Activated effector memory CD4-positive, alpha-beta T cell treated with Interleukin-2 at 50 U/mL for 16 hours (primary cell): ENCODE measurements at regions not wholly inside any gene's neighbourhood (a gene's known extent, or its start where the extent isn't known, plus 50 kb on each side); places are given as distances from the start of the nearest gene placed in this dataset.
"Not testable (repeated sequence)": the region's sequence is repeated elsewhere in the genome, so short reads cannot be mapped to it uniquely, and the experiment has no call there.

Source experiments
- DNase-seq: peaks from one replicate; pipeline ENCODE4 v3.0.0-alpha.2; 2020

DNA sequence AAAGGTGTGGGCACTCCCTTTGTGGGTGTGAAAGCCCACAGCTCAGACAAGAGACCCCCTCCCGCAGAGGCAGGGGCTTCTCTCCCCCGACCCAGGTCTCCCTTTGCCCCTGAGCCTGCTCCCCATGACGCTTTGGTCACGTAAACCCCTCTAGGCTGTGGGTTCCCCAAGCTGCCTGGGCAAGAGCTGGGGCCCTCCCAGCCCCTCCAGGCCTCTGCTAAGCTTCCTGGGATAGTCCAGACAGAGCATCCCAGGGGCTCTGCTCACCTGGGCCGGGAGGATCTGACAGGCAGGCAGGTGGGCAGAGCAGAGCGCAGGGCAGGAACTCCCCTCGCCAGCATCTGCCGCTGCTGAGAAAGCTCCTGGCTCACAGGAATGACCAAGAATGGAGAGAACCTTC is 177.3 kb downstream of the BANP start:
- no peak for DNase-seq

GRCh38 chr16:88129133-88129532 is 177.9 kb downstream of the BANP start:
- DNase-seq, result not testable (repeated sequence)

DNA sequence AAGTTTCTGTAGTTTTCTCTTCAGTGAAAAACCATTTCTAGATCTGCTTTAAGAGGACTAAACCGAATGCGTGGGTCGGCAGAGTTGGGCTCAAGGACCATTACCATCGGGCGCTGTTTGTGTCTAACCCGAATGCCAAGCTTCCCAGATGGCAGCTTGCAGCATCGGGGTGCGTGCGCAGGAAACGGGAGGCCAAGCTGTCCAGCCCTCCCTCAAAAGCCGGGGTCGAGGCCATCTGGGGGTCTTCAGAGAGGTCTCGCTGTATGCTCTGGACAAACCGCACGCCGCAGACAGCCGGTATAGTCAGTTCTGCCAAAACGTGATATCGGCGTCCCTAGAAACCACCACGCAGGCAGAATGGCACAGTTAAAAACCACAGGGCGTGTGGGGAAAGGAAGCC is 178.8 kb downstream of the BANP start:
- DNase-seq, result no peak

DNA sequence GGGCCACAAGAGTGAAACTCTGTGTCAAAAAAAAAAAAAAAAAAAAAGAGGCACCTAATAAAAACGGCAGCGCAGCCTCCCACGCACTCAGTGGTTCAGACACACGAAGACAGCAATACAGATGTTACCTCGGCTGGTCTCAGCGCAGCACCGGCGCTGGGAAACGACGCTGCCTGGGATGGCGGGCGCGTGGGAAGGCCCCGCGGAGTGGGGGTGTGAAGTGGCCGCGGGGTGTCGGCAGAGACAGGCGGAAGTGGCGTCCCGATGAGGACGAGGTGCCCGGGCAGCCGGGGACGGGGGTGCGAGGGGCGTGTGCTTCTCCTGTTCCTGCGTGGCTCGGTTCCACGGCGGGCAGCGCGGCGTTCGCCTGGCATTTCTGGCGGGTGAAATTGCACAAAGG is 179.4 kb downstream of the BANP start:
- no peak for DNase-seq

DNA sequence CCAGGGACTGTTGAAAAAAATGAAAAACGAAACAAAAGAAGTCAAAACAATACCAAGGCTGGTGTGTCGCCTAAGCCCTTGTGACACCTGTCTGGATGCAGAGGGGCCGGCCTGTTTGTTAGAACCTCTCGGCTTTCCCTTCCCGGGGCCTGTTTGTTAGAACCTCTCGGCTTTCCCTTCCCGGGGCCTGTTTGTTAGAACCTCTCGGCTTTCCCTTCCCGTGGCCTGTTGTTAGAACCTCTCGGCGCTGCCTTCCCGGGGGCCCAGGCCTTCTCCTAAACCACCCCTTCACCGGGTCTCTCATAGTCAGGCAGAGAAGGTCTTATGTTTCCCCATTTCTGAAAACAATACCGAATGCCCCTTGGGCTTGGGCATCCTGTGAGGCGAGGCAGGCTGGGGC is 180.0 kb downstream of the BANP start:
- no peak for DNase-seq

DNA sequence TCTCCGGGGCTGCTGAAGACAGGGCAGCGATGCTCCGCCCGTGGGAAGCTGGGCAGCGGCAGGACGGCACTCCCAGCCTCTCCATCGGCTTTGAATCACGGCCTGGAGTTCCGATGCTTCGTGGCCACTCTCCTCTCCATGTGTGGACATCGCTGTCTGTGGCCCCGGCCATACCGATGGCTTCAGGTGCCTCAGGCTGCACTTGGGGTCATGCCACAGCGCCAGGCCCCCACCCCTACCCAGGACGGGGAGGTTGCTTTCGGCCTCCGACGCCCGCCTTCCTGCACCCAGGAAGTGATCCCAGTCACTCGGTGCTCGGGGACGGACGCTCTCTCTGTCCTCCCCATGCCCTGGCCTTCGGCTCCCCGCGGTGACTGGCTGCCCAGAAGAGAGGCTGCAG is 180.7 kb downstream of the BANP start:
- DNase-seq, result no peak

DNA sequence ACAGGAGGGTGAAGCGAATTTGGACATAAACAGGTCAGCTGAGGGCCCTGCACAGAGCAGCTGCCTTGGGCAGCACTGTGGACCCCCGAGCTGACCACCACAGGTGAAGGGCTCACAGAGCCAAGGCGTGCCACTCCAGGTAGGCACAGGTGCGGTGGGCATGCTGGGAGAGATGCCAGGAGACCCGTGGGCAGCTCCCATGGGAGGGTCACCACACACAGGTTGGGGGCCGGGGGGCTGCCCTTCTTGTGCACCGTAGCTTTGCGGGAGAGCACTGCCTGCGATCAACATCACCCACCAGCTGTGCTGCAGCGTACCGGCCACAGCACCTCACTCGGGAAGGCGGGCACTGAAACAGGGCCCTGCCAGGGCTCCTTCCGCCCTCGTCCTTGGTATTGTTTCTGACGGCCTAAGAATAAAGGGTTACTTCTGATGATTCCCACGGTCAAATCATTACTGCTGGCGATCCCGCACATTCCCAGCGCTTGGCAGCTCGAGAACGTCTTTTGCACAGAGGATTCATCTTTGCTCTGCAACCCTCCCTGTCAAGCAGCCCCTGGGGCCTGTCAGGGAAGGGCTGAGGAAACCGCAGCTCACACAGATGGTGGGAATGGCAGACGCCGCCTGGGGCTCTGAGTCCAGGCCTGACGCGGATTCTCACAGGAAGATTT is 181.7 kb downstream of the BANP start:
- DNase-seq, result no peak

DNA sequence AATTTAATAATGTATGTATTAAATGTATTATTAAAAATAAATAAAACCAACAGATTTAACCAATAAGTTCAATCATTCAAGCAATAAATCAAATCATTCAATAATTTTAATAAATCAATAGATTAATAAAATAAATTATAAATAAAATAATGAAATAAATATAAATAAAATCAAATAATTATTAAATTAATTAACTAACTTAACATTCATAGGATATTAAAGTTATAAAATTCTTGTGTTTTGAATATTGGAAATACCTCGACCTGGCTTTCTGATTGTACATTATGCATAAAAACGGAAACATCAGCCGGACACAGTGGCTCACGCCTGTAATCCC is 182.2 kb downstream of the BANP start:
- no peak for DNase-seq

DNA sequence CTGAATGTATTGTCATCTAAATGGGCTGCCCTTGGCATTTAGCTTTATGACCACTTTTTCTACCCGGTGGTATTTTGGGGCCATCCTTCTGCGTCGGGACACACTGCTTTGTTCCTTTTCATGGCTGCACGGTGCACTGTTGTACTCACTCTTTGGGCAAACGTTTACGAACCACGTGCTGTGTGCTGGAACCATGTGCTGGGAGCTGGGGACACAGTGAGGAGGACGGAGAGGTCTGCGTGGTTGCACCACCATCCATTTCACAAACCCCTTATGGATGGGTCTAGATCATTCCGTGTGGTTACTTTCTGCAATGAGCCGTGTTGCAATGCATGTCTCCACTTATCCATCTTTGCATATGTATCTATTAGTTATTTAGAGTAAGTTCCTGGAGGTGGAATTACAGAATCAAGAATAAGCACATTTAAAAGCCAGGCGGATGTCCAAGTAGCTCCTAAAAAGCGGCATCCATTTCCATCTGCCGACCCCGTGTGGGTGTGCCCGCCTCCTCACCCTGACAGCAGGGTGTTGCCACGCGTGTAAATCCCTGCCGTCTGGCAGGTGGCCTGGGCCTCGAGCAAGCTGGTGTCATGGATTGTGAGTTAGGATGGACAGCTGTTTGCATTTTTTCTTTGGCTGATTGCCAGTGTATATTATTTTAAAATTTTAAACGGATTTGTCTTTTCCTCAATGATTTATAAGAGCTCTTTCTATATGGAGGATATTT is 183.1 kb downstream of the BANP start:
- not testable (repeated sequence) for DNase-seq

DNA sequence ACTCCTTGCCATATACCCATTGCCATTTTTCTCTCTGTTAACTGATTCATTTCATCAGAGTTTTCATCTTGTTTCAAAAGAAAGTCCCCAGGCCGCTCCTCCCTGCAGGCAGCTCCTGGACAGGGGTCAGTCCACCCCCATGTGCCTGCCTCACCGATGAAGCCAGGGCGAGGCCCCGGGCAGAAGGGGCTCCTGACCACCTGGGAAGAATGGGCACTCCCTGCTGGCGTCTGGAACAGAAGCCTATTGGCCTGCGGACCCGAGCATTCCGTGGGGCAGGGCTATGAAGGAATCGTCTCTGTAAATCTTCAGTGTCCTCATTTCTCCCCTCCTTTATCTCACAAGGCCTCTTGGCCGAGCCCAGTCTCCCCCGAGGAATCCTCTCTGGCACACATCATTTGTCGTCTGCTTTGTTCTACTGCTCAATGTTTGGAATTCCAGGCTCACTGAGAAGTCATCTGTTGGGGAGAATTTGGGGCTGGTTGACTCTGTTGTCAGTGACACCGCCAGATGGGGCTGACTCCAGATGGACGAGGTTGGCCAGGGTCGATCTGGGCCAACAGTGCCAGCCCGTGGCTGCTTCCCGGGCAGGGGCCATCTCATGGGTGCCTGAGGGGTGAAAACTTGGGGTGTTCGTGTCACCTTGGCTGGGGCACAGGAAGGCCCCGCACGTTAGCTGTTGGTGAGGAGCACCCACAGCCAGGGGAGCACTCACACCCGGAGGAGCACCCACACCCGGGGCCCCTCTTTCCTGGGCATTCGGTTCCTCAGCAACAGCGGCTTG is 183.9 kb downstream of the BANP start:
- DNase-seq, result not testable (repeated sequence)

DNA sequence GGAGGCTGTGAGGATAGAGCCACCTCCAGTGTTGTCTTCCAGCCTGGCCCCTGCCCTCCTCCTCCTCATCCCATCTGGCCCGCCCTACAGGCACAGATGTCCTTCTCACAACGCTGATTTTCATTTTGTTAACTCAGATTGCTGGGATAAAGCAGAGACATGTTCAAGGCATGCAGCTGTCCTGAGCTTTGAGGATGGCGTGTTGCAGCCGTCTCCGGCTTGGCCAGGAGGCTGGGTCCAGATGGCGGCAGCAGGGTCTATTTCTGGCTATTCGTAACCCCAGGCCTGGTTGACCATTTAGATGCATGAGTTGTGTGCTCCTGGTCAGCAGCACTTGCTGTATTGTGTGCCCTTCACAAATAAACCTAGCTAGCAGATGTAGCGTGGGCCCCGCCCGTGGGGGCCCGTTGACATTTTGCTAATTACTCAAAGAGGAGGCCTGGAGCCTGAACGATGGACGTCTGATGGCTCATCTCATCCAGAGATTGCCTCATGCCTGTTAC is 185.0 kb downstream of the BANP start:
- not testable (repeated sequence) for DNase-seq

- DNase-seq, result not testable (repeated sequence)
Observed at GRCh38 chr16:88136939-88137338, 185.7 kb downstream of the BANP start.

- DNase-seq, result not testable (repeated sequence)
Observed at GRCh38 chr16:88139141-88139540, 187.9 kb downstream of the BANP start.

- DNase-seq, result not testable (repeated sequence)
Observed at GRCh38 chr16:88140195-88140594, 189.0 kb downstream of the BANP start.

- DNase-seq, result no peak
Observed at GRCh38 chr16:88141580-88141979, 190.3 kb downstream of the BANP start.

DNA sequence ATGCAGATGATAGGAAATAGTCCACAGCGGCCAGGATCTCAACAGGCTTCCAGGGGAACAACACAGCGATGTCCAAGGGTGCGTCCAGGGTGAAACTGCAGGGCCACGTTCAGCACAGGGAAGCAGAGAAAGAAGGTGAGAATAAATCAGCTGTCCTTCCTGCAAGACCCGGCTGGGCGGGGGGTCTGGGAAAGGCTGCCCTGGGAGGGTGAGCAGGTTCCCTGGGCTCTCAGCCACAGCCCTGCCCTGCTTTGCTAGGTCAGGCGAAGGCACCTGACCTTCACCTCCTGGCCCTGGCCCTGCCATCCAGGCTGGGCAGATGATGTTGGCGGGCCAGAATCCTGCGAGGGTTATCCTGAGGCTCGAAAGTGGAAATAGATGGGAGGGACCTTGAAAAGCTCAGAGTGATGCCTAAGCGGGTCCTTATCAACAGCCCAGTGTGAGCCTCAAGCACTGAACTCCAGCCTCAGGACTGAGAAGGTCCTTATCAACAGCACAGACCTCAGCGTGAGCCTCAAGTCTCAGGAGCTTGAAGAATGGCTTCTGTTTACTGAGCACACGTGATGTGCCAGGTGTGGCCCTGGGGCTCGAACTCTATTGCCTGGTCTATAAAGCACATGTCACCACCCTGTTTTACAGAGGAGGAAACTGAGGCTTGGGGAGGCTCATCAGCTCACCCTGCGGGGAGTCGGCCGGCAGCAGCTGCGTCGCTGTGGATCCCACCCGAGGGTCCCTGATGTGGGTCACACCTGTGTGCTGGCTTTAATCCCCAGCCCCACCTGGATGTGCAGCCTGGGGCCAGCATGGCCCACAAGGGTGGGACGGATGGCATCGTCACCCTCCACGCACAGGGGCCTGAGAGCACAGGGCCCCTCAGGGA is 191.1 kb downstream of the BANP start:
- not testable (repeated sequence) for DNase-seq

DNA sequence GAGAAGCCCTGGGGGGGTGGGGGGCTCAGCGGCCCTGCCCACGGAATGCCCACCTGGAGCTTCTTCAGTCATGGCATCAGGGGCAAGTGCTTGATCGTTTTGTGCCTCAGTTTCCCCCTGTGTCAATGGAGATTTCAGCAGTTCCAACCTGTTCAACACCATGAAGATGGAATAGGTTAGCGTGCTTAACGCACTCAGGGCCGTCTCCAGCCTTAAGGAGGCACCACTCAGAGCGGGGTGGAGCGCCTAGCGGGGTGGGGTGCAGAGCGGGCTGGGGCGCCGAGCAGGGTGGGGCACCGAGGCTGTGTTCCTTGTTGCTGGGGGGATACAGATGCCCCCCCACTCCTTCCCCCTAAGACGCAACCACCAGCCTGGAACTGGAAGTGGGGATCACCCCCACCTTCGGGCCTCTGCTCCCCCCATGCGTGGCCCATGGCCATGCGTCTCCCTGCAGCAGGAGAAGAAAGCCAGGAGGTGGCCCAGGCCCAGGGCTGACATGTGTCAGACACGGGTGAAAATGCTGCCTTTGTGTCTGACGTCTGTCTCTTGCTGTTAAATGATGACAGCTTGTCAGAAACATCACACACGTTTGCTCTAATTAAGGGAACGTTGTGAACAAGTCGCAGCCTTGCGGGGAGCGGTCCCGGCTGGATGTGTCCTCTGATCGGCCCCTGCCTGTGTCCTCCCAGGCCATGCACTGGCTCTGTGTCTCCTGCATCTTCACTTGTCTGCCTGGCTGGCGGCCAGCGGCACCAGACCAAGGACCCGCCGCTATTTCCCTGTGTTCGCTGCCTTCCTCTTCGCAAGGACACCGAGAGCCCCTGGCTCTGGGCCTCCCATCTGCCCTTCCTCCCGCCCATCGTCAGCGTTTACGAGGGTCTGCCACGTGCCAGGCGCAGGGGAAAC is 192.1 kb downstream of the BANP start:
- DNase-seq, result not testable (repeated sequence)

- no peak for DNase-seq
Observed at GRCh38 chr16:88144028-88144511, 192.8 kb downstream of the BANP start.

- not testable (repeated sequence) for DNase-seq
Observed at GRCh38 chr16:88145376-88145775, 194.1 kb downstream of the BANP start.

- not testable (repeated sequence) for DNase-seq
Observed at GRCh38 chr16:88145824-88146405, 194.7 kb downstream of the BANP start.

- not testable (repeated sequence) for DNase-seq
Observed at GRCh38 chr16:88148078-88148477, 196.8 kb downstream of the BANP start.
